HEK293 (cell line): ENCODE measurements at regions not wholly inside any gene's neighbourhood (a gene's known extent, or its start where the extent isn't known, plus 50 kb on each side); places are given as distances from the start of the nearest gene placed in this dataset.

Source experiments
- ATF2 ChIP-seq: fragments of 450-650 bp; formaldehyde crosslinking; IDR thresholded peaks from 2 replicates; pipeline ENCODE4 v1.5.1; 2016; ENCODE audit warnings: missing biosample characterization, missing genetic modification characterization, low read depth
- EGR2 ChIP-seq: fragments of 450-650 bp; formaldehyde crosslinking; IDR thresholded peaks from 2 replicates; pipeline ENCODE4 v1.5.1; 2016; ENCODE audit warnings: low read depth, missing biosample characterization, missing genetic modification characterization
- INSM2 ChIP-seq: fragments of 450-650 bp; formaldehyde crosslinking; IDR thresholded peaks from 2 replicates; pipeline ENCODE4 v1.5.1; 2016; ENCODE audit warnings: missing biosample characterization, missing genetic modification characterization
- MYNN ChIP-seq: fragments of 450-650 bp; formaldehyde crosslinking; IDR thresholded peaks from 2 replicates; pipeline ENCODE4 v1.5.1; 2016; ENCODE audit warnings: missing biosample characterization, missing genetic modification characterization, borderline replicate concordance
- MZF1 ChIP-seq: fragments of 450-650 bp; formaldehyde crosslinking; IDR thresholded peaks from 2 replicates; pipeline ENCODE4 v1.5.1; 2017; ENCODE audit warnings: missing biosample characterization, missing genetic modification characterization, borderline replicate concordance
- PRDM10 ChIP-seq: fragments of 450-650 bp; formaldehyde crosslinking; IDR thresholded peaks from 2 replicates; pipeline ENCODE4 v1.5.1; 2016; ENCODE audit warnings: missing biosample characterization, missing genetic modification characterization
- PRDM4 ChIP-seq: fragments of 450-650 bp; formaldehyde crosslinking; IDR thresholded peaks from 2 replicates; pipeline ENCODE4 v1.5.1; 2017; ENCODE audit warnings: missing biosample characterization, missing genetic modification characterization
- ZBTB26 ChIP-seq: fragments of 450-650 bp; formaldehyde crosslinking; optimal IDR thresholded peaks from 2 replicates; pipeline ENCODE3; 2016; ENCODE audit warnings: missing biosample characterization, mild to moderate bottlenecking, missing genetic modification characterization
- ZBTB48 ChIP-seq: fragments of 450-650 bp; formaldehyde crosslinking; IDR thresholded peaks from 2 replicates; pipeline ENCODE4 v1.5.1; 2016; ENCODE audit warnings: missing biosample characterization, missing genetic modification characterization
- ZFP3 ChIP-seq: fragments of 450-650 bp; formaldehyde crosslinking; IDR thresholded peaks from 2 replicates; pipeline ENCODE4 v1.5.1; 2016; ENCODE audit warnings: low read depth, missing biosample characterization, missing genetic modification characterization
- ZNF404 ChIP-seq: fragments of 450-650 bp; formaldehyde crosslinking; IDR thresholded peaks from 2 replicates; pipeline ENCODE4 v1.5.1; 2017; ENCODE audit warnings: missing biosample characterization, missing genetic modification characterization
- ZNF513 ChIP-seq: fragments of 450-650 bp; IDR thresholded peaks from 2 replicates; pipeline ENCODE4 v1.5.1; 2018; ENCODE audit warnings: missing biosample characterization, missing genetic modification characterization
- ZNF596 ChIP-seq: fragments of 450-650 bp; IDR thresholded peaks from 2 replicates; pipeline ENCODE4 v1.5.0; 2018; ENCODE audit warnings: missing biosample characterization, mild to moderate bottlenecking, missing genetic modification characterization, moderate library complexity
- ZNF621 ChIP-seq: fragments of 450-650 bp; formaldehyde crosslinking; IDR thresholded peaks from 2 replicates; pipeline ENCODE4 v1.5.1; 2017; ENCODE audit warnings: missing biosample characterization, missing genetic modification characterization
- ZNF660 ChIP-seq: fragments of 450-650 bp; IDR thresholded peaks from 2 replicates; pipeline ENCODE4 v1.5.1; 2018; ENCODE audit warnings: missing biosample characterization, mild to moderate bottlenecking, missing genetic modification characterization
- ZNF692 ChIP-seq: fragments of 450-650 bp; formaldehyde crosslinking; IDR thresholded peaks from 2 replicates; pipeline ENCODE4 v1.5.1; 2016; ENCODE audit warnings: missing biosample characterization, missing genetic modification characterization
- ZNF776 ChIP-seq: fragments of 450-650 bp; formaldehyde crosslinking; IDR thresholded peaks from 2 replicates; pipeline ENCODE4 v1.5.0; 2017; ENCODE audit warnings: missing biosample characterization, missing genetic modification characterization, borderline replicate concordance

- TF ChIP-seq ZNF513 (tag by site-specific recombination) (peak; percentile 67), PRDM4 (tag by site-specific recombination) (peak; percentile 41; the same call in 1 of the 2 replicates), ZNF621 (no peak), INSM2 (tag by site-specific recombination) (peak; percentile 35; the same call in 1 of the 2 replicates), EGR2 (tag by site-specific recombination) (peak; percentile 46), ZNF596 (tag by site-specific recombination) (peak; percentile 77), MZF1 (tag by site-specific recombination) (peak; percentile 99), ZFP3 (tag by site-specific recombination) (no peak), ATF2 (no peak), ZNF776 (tag by site-specific recombination) (no peak), PRDM10 (tag by site-specific recombination) (peak; percentile 53), ZBTB26 (tag by site-specific recombination) (peak; percentile 57), ZBTB48 (tag by site-specific recombination) (peak; percentile 92), ZNF660 (tag by site-specific recombination) (peak; percentile 99), ZNF692 (peak; percentile 83), ZNF404 (0 out of 2 replicates have a peak, but pooled peaks have one; percentile 27), MYNN (peak; percentile 90)
These were observed 176.1 kb downstream of the TRIM27 start (continued) for GRCh38 chr6:28747631-28748157.
